ENCODE measurements at regions not wholly inside any gene's neighbourhood (a gene's known extent, or its start where the extent isn't known, plus 50 kb on each side); places are given as distances from the start of the nearest gene placed in this dataset.

DNA sequence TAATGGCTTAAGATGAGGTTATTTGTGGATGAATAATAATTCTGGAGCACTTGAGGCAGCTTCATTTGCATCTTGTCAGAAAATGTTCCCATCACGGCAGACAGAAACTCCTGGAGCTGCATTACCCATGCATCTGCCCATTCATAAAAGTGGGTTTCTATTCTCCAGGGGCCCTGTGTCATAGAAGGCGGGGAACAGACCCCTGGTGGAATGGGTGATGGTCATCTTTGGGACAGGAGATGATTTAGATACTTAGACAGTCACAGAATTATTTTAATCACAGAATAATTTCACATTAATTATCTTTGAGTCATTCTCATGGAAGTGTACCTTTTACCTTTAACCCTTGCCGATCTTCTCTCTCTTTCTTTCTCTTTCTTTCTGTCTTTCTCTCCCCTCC is 980.7 kb upstream of the TMEM132C start:
- DNase-seq (ENCODE audit: low read depth) = no peak

DNA sequence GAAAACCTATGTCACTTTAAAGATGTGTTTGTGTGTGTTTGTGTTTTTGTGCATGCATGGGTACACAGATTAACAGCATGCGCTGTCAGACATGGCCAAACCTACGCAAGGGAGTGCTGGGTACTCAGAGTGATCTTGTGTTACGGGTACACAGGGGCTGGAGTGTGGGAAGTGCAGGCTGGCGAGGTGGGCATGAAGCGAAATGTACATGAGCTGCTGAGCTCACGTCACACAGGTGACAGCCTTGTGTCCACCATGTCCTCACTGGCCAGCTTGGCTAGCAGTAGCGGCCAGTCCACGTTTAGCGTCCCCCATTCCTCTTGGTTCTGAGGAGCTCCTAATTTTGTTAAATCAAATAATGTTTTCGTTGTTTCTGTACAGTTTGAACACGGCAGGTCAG is 979.7 kb upstream of the TMEM132C start:
- no peak for DNase-seq (ENCODE audit: low read depth)

DNA sequence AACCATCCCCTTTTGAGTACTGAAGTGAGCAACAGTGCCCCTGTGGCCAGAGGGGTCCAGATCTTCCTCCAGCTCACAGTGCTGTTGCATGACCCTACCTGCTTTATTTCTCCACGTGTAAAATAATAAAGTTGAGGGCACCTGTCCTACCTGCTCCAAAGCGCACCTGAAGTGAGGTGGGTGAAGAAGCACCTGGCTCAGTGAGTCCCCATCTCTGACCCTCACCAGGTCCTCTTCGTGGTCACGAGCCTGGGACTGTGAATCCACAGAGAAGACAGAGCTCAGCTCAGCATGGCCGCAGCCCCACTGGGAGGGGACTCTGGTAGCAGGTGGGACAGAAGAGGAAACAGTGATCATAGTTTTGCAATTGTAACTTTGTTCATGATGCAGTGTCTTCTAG is 976.7 kb upstream of the TMEM132C start:
- no peak for DNase-seq (ENCODE audit: low read depth)

DNA sequence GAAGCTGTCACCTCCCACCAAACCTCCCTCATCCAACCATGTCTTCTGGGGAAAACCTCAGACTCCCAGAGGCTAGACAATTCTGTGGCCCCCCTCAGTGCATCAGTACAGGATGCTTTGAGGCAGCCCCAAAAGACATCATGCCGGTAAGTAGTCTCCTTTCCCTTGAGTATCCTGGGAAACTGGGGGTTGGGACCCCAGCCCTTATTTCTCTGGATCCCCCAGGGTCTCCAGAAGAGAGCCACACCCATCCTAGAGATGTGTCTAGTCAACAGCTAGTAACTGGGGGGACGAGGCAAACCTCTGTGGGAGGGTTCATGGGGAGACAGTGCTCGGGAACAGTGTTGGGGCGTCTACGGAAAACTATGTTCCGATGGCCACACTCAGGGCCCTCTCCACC is 974.2 kb upstream of the TMEM132C start:
- no peak for DNase-seq (ENCODE audit: low read depth)

DNA sequence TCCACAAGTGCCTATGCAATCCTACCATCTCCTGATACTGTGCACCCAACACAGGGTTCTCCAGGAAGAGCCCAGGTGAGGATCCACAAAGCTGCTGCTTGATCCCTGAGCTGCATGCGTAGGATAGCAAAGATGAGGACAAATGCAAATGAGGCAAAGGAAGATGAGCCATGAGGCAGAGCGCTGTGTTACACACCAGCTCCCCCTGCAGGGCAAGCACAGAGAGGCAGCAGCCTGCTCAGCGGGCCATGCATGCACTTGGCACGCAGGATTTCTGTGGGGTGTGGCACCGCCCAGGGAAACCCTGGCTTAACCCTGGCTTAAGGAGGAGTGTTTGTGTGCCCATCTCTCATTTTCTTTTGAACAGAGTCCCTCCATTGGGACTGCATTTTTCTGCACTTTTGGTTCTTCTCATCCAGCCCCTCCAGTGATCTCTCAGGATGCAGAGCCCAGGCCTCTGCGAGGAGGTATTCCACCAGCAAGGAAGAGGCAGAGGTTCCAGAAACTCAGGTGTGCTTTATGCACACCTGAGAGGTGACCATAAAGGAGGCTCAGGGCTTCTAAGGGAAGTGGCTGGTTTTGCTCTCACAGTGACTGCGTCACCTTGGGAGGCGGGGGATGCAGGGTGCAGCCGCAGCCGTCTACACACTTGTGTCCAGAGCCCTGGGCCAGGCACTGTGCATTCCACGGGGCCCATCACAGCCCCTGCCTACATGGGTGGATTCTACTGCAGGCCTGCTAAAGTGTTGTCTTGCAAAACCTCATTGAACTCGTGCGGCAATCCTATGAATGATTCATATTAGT is 973.3 kb upstream of the TMEM132C start:
- no peak for DNase-seq (ENCODE audit: low read depth)

DNA sequence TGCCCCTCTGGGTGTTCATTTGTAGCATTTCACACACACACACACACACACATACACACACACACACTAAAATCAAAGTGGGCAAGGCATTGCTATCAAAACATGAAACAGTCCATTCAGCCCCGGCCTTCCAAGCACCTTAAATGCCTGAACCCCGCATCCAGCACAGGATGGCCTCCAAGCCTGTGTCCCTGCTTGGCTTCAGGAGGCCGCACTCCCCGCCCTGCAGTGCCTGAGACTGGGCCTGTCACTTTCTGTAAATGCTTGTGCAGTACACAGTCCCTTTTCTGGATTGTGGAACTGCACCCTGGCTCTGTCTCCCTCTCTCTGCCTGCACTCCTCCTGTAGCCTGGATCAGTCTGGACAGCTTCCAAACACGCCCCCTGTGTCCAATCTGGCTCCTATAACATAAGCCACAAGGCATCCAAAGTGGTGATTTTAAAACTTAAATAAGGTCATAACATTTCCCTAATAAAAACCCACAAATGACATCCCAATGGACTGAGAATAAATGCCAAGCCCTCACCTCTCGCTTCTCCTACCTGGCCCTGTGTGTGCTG is 972.2 kb upstream of the TMEM132C start:
- DNase-seq (ENCODE audit: low read depth) = no peak

DNA sequence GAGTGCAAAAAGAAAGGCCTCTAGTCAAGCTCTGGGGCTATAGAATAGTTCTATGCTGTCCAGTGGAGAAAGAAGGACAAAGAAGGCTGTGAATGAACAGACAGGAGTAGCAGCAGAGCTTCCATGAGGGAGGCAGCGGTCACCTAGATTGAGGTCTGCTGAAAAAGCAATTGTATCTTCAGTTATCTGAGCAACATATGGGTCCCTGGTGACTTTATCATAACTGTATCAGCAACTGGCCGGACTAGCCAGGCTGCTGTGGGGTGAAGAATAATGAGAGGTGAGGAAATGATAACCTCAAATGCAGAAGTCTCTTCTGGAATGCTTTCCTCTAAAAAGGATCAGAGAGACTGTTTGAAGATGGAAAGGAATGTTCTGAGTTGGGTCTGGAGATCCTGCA is 971.3 kb upstream of the TMEM132C start:
- DNase-seq (ENCODE audit: low read depth) = no peak

DNA sequence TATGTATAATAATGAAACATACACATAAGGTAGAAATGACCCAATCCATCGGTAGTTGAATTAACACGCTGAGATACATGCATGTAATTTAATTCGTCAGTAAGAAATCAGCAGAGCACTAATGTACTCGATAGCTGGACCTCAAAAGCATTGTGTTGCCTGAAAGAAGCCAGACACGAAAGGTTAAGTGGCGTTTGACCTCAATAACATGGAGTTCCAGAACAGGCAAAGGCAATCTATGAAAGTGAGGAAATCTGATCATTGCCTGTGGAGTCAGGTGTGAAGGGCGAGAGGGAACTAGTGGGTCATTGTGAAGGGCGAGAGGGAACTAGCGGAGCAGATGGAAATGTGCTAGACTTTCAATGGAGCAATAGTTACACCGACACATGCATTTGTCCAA is 970.4 kb upstream of the TMEM132C start:
- no peak for DNase-seq (ENCODE audit: low read depth)

DNA sequence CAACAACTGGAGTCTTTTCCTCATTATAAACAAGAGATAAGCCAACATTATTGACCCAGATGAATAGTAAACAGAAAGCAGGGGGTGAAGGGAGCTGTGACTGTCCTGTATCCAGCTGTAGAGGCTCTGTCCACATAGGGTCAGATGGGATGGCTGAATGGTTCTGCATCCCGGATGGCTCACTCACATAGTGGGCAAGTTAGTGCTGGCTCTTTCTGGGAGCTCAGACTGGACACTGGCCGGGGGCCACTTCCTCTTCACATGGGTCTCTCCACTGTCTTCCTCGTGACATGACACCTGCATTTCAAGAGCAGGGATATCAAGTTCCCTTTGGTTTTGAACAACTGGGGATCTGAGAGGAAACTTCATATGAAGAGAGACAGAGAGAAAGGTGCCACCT is 969.6 kb upstream of the TMEM132C start:
- no peak for DNase-seq (ENCODE audit: low read depth)

DNA sequence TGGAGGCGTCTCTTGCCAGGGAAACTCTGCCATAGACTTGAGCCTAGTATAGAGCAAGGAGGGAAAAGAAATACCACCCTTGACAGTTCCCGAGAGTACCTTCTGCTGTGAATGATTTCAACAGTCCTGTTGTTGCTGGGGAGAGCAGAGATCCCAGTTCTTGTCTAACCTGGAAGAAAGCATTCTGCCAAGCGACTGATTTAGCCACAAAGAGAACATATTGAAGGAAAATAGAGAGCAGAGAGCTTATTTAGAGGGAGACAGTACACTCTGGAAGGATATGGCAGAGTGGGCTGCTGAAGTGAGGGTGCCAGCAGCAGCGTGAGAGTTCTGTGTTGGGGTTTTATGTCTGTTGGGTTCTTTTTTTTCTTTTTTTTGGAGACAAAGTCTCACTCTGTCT is 966.9 kb upstream of the TMEM132C start:
- DNase-seq (ENCODE audit: low read depth) = no peak

DNA sequence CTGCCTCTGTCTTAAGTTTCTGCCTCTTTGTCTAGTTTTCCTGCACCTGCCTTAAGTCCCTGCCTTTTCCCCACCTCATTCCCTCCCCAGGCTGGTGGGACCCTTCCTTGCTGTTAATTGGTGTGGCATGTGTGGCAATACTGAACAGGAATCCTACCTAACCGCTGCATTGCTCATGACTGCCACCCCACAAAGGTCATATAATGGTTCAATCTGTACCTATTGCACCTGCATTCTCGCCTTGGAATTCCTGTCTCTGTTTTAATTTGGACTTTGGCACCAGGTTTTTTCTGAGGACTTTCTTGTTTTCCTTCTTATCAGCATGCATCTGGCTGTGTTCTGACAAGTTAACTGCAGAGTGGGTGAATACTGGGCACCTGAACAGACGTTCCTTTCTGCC is 966.2 kb upstream of the TMEM132C start:
- DNase-seq (ENCODE audit: low read depth) = no peak

DNA sequence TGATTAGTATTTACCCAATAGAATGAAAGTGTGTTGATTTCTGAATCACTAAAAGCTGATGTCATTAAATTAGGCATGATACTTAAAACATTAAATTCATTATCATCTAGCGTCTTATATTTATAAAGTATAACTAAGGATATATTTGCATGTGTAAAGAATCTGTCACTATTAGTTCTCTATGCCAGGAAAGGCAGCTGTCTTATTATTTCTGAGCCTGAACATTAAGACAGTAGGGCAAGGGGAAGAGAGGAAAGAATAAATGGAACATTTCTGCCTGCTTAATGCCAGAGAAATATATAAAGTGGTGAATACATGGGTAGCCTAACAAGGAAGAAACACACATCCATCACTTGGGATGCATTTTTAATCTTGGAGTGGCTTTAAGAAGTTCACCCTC is 965.1 kb upstream of the TMEM132C start:
- DNase-seq (ENCODE audit: low read depth) = no peak

DNA sequence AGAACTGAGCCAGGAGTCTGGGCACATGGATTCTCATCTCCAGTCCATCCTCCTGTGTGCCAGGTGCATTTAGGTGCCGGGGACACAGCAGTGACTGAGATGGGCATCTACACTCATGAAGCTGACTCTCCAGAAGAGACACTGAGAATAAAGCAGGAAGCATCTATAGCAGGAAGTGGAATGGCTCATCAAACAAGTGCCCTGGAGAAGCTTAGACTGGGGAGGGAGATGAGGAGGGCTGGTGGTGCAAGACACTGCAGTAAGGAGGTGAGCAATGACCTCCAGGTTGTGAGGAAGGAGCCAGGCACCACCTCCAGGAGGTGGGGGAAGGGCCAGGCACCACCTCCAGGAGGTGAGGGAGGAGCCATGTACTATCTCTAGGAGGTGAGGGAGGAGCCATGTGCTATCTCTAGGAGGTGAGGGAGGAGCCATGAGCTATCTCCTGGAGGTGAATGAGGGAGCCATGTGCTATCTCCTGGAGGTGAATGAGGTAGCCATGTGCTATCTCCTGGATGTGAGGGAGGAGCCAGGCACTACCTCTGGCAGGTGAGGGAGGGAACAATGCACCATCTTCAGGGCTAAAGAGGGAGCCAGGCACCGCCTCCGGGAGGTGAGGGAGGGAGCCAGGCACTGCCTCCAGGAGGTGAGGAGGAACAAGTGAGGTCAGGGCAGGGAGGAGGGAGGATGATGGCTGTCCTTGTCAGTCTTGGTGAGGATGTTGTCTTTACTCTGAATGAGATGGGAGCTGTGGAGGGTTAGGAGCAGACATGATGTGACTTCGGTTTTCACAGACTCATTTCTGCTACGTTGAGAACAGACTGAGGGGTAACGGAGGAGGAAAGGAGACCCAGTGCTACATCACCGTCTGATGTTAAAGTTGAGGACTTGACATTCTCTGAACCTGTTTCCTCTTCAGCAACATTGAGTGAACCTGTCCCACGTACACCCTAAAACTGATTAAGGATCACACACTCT is 961.9 kb upstream of the TMEM132C start:
- DNase-seq (ENCODE audit: low read depth) = no peak

DNA sequence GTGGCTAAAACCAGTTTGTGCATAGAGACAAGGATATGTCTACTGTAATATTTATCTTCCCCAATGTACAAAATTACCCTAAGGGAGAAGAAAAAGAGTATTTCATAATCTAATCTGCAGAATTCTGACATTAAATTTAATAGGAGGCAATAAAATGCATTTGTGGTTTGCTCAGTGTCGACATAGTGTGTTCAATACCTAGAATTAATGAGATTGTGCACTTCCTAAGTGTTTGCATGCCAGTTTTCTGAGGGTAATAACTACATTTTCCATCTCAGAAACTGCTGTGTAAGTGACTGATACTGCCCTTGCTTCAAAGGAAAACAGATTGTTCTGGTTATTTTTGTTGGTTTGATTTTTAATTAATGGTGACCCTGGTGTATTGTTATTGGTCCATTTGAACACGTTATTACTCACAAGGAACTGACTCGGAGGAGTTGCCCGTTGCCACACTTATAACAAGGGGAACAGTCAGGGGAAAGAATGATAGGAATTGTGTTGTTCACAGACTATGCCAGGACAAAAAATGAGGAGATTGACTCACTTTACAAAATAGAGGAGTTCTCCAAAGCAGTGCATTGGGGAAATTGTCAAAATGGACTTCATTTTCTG is 960.3 kb upstream of the TMEM132C start:
- DNase-seq (ENCODE audit: low read depth) = no peak

DNA sequence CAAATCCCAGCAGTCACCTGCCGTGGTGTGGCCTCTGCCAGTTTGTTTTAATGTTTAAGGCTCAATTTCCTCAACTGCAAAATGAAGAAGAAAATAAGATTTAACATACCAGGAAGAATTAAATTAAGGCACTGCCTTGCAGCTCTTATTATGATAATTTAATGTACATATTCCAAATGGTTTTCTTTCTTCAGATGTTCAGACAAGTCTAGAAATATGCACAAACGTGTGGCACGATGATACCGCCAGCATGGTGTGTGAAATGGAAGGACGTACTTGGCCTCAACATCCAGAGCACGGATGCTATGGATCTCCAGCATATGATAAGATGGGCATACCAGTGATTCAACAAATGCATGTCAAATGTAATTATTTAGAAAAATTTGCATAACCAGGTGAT is 959.4 kb upstream of the TMEM132C start:
- no peak for DNase-seq (ENCODE audit: low read depth)

DNA sequence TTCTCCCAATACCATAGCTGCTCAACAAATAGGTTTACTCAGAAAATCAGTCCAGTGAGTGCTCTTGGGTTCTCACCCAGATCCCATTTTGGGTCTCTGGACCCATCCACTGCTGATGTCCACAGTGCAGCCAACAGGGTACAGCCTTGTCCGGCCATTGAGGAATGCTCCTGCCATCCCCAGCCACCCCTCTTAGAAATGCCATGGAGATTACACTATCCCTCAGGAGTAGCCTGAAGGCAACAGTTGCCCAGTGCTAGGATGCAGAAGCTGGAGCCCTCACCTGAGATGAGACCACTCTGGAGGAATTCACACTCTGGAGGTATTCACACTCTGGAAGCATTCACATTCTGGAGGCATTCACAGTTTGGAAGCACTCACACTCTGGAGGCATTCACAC is 958.8 kb upstream of the TMEM132C start:
- DNase-seq (ENCODE audit: low read depth) = no peak

DNA sequence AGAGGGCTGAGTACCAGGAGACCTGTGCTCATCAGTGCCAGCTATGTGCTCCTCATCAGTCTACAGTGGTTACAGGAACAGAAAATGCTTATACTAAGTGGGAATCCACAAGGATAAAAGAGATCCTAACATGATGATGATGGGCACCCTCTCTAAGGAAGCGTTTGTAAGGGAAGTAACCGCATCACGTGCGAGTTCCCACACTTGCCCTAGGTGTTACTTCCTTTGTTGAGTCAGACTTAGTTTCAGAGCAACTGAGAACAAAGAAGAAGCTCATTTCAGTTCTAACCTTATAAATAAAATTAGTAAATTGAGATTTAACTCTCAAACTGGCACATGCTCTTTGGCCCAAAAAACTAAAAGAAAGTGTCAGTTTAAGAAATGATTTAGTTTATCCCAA is 956.4 kb upstream of the TMEM132C start:
- no peak for DNase-seq (ENCODE audit: low read depth)

DNA sequence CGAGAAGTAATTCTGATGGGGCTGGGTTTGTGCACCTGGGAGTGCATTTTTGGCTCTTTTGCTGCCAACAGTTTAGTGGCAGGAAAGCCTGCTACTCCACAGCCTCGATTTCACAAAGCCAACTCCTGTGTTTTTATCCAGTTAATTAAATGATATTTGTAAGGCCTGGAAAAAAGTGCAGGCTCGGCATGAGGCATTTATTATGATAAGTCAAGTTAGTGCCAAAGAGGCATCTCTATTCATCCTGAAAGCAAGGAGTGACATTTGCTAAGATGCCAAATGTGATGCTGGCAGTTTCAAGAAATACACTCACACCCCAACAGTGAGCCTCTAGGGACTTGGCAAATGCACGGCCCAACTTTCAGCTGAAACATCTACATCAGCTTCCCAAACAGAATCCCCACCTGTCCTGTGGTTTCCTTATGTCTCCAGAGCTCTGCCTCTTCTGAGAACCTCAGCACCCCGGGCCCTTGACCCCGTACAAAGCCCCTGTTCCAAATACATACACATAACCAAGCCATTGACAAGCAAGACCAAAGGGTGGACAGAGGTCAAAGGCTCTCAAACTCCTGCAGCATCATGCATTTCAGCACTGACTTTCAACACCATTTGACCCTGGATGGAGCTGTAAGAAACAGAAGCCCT is 955.1 kb upstream of the TMEM132C start:
- DNase-seq (ENCODE audit: low read depth) = no peak

DNA sequence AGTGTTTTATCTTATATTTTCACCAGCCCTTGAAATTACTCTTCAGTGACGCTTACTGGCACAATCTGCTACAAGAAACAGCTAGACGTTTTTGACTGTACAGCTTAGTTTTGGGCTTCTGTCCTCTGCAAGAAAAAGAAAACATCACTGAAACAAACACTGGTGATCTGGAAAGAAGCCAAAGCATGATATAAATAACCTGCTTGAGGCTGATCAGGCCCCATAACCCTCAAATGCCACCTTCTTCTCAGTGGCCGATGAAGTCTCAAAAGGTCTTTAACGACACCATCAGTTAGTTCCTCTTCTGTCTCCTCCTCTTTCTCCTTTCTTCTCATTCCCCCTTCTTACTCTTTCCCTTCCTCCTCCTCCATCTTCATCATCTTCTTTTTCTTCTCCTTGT is 942.3 kb upstream of the TMEM132C start:
- no peak for DNase-seq (ENCODE audit: low read depth)

DNA sequence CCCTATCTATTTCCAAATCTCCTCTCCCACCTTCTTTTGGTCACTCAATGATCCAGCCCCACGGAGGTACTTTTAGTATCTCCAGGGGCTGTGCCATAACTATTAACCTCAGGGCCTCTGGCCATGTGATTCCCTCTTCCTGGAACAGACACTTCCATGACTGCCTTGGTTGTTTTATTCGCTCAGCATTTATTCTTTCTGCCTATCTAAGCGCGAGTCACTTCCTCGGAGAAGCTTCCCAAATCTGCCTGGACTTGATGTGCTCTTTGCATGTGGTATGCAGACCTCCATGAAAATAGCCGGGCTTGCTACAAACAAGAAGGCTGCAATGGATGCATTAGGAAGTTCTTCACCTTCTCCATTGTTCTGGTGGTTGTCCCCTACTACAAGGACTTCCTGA is 939.0 kb upstream of the TMEM132C start:
- DNase-seq (ENCODE audit: low read depth) = no peak

DNA sequence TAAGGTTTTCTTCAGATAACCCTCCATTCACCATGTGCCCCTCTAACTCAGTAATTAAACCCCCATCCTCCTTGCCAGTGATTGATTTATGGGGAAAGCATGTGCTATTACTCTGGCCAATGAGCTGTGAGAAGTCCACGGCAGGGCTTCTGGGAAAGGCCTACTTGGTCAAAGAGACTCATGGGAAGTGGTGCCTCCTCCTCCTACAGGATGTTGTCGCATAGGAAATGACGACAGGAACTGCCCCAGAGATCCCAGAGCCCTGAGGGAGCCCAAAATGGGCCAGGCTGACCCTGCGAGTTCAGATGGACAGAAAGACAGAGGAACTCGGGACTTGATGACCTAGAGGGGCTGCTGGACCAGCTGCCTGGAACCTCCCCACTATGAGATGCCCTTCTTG is 938.1 kb upstream of the TMEM132C start:
- no peak for DNase-seq (ENCODE audit: low read depth)

DNA sequence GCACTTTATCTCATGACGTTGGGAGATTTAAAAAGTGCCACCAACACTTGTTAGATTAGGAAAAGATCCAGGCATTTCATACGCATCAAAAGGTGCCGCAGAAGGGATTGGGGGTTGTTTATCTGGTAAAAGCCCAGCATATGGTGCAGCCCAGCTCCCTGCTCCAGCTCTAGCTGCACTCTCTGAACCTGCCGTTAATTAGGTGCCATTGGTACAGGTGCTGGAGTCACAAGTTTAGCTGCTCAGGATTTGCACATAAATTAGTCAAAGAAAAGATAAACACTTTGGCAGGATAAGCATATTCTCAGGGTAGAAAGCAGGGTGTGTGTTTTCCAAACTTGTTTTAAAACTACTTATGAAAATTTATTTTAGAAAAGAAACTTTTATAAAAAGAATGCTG is 932.6 kb upstream of the TMEM132C start:
- no peak for DNase-seq (ENCODE audit: low read depth)
